ENCODE measurements at regions not wholly inside any gene's neighbourhood (a gene's known extent, or its start where the extent isn't known, plus 50 kb on each side); places are given as distances from the start of the nearest gene placed in this dataset.

GRCh38 chr1:177786176-177786745 is 183.6 kb downstream of the SEC16B start:
- TF ChIP-seq CTCF (conservative IDR thresholded peaks at IDR 0.05), result no peak
- no peak for TF ChIP-seq EZH2 (IDR thresholded peaks at IDR 0.05; ENCODE audit: low read depth)

All from PC-9 (cell line).